ENCODE measurements at regions not wholly inside any gene's neighbourhood (a gene's known extent, or its start where the extent isn't known, plus 50 kb on each side); places are given as distances from the start of the nearest gene placed in this dataset.

DNA sequence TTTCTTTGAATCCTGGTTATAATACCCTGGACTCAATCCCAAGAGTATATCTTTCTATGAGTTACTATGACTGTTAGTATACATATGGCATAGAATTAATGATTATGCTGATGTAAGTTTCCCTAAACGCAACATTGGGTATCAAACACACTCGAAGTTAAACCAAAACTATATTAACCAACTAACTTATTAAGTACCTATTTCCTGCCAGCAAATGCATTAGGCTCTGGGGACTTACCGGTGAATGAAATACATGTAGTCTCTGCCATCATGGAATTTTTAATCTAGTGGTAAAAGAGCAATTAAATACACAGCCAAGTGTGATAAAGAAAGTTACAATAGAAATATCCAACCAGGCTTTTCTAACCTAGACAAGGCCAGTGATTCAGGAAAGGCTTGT lies 193.6 kb upstream of the ADGRL2 start:
- no peak overlapping the region for H2AFZ ChIP-seq (ENCODE audit: low read length)
- no peak overlapping the region for H3K4me3 ChIP-seq (replicated peaks in 1 of 3; ENCODE audit: insufficient read depth in 1 of 3, low read depth in 2 of 3, low read length in 3 of 3)
- peaks cover 41% of the 10 kb centered on the region for H3K9me3 ChIP-seq (ENCODE audit: low read length)
- no peaks in the 10 kb centered on the region for H3K27me3 ChIP-seq (ENCODE audit: control insufficient read depth in 1 of 2, insufficient read depth in 2 of 2, low read length in 2 of 2)
- H4K20me1 ChIP-seq (ENCODE audit: insufficient read depth, low read length): no peaks in the 10 kb centered on the region
- no peak overlapping the region for H3K4me2 ChIP-seq (ENCODE audit: low read depth, low read length)
- TF ChIP-seq EEA1 (CRISPR knock-in tag; IDR thresholded peaks at IDR 0.05; ENCODE audit: borderline replicate concordance) (no peak), ZNF354B (CRISPR knock-in tag; IDR thresholded peaks at IDR 0.05) (no peak), ZNF652 (CRISPR knock-in tag; IDR thresholded peaks at IDR 0.05; ENCODE audit: borderline replicate concordance, low read depth) (no peak), ZNF891 (CRISPR knock-in tag; IDR thresholded peaks at IDR 0.05) (no peak), NPAS2 (CRISPR knock-in tag; IDR thresholded peaks at IDR 0.05; ENCODE audit: borderline replicate concordance) (no peak), ZNF75D (CRISPR knock-in tag; IDR thresholded peaks at IDR 0.05; ENCODE audit: borderline replicate concordance) (no peak)
- DNase-seq (ENCODE audit: low spot score) (no peak), ATAC-seq (no peak), FAIRE-seq (no peak)
- no TSS peak for BruUV-seq (replicated peaks)
- in situ Hi-C loops (cut with HindIII; ENCODE audit: extremely low pct_ligation_motif_present, low pct_unique_long_range_greater_than_20kb): no loop called here
- H3K79me2 ChIP-seq (ENCODE audit: insufficient read depth, low read length): no peaks in the 10 kb centered on the region
- H3K4me1 ChIP-seq (ENCODE audit: insufficient read depth, low read length): no peaks in the 10 kb centered on the region
- intact Hi-C loops (cut with micrococcal nuclease; ENCODE audit: unreplicated experiment): no loop called here
- ChIA-PET POLR2A (no interaction called here), CTCF (ENCODE audit: low intra/inter-chr PET ratio, low total read pairs) (no interaction called here)
- WGBS (ENCODE audit: low lambda C conversion rate): 2% methylated on average over 3 of the region's 3 CpGs
- H3K9ac ChIP-seq (ENCODE audit: insufficient read depth, low read depth, low read length): no peak overlapping the region
- no peaks in the 10 kb centered on the region for H3K36me3 ChIP-seq (replicated peaks in 1 of 2; ENCODE audit: control insufficient read depth in 1 of 2, insufficient read depth in 2 of 2, low read length in 2 of 2)
- no peak overlapping the region for H3K27ac ChIP-seq (ENCODE audit: extremely low read length, insufficient read depth, low read length)

DNA sequence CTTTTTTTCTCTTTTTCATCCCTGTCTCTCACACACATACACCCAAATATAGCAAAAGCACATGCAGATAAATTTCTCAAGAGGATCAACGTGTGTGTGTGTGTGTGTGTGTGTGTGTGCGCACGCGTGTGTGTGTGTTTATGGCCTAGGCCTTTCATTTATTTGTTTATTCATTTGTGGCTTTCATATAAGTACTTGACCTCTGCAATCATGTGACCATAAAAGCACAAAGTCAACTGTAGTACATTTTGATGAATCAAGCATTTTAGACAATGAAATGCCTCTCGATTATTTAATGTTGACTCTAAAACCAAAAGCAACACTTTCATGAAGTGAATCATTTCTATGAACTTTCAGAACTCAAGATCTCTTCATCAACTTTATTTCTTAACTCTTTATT lies 194.1 kb upstream of the ADGRL2 start:
- intact Hi-C loops (cut with micrococcal nuclease; ENCODE audit: unreplicated experiment): no loop called here
- no TSS peak for BruUV-seq (replicated peaks)
- FAIRE-seq: no peak
- Histone ChIP-seq H2AFZ (ENCODE audit: low read length) (no peak overlapping the region), H3K27ac (ENCODE audit: extremely low read length, insufficient read depth, low read length) (no peak overlapping the region), H3K27me3 (ENCODE audit: control insufficient read depth in 1 of 2, insufficient read depth in 2 of 2, low read length in 2 of 2) (no peaks in the 10 kb centered on the region), H3K9me3 (ENCODE audit: low read length) (peaks cover 36% of the 10 kb centered on the region), H3K79me2 (ENCODE audit: insufficient read depth, low read length) (no peaks in the 10 kb centered on the region), H3K4me1 (ENCODE audit: insufficient read depth, low read length) (no peaks in the 10 kb centered on the region), H3K4me2 (ENCODE audit: low read depth, low read length) (no peak overlapping the region), H3K4me3 (replicated peaks in 1 of 3; ENCODE audit: insufficient read depth in 1 of 3, low read depth in 2 of 3, low read length in 3 of 3) (no peak overlapping the region), H4K20me1 (ENCODE audit: insufficient read depth, low read length) (no peaks in the 10 kb centered on the region), H3K9ac (ENCODE audit: insufficient read depth, low read depth, low read length) (no peak overlapping the region), H3K36me3 (replicated peaks in 1 of 2; ENCODE audit: control insufficient read depth in 1 of 2, insufficient read depth in 2 of 2, low read length in 2 of 2) (no peaks in the 10 kb centered on the region)
- ChIA-PET CTCF (ENCODE audit: low intra/inter-chr PET ratio, low total read pairs) (no interaction called here), POLR2A (no interaction called here)
- WGBS (ENCODE audit: low lambda C conversion rate): 46% methylated on average over 5 of the region's 5 CpGs
- no peak for DNase-seq (ENCODE audit: low spot score)
- in situ Hi-C loops (cut with HindIII; ENCODE audit: extremely low pct_ligation_motif_present, low pct_unique_long_range_greater_than_20kb): no loop called here
- no peak for ATAC-seq
- TF ChIP-seq, protein P1, sequence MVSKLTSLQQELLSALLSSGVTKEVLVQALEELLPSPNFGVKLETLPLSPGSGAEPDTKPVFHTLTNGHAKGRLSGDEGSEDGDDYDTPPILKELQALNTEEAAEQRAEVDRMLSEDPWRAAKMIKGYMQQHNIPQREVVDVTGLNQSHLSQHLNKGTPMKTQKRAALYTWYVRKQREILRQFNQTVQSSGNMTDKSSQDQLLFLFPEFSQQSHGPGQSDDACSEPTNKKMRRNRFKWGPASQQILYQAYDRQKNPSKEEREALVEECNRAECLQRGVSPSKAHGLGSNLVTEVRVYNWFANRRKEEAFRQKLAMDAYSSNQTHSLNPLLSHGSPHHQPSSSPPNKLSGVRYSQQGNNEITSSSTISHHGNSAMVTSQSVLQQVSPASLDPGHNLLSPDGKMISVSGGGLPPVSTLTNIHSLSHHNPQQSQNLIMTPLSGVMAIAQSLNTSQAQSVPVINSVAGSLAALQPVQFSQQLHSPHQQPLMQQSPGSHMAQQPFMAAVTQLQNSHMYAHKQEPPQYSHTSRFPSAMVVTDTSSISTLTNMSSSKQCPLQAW (CRISPR knock-in tag; IDR thresholded peaks at IDR 0.05): no peak
- no peak for TF ChIP-seq GLI4 (CRISPR knock-in tag; IDR thresholded peaks at IDR 0.05; ENCODE audit: borderline replicate concordance)
- TF ChIP-seq, protein P2, sequence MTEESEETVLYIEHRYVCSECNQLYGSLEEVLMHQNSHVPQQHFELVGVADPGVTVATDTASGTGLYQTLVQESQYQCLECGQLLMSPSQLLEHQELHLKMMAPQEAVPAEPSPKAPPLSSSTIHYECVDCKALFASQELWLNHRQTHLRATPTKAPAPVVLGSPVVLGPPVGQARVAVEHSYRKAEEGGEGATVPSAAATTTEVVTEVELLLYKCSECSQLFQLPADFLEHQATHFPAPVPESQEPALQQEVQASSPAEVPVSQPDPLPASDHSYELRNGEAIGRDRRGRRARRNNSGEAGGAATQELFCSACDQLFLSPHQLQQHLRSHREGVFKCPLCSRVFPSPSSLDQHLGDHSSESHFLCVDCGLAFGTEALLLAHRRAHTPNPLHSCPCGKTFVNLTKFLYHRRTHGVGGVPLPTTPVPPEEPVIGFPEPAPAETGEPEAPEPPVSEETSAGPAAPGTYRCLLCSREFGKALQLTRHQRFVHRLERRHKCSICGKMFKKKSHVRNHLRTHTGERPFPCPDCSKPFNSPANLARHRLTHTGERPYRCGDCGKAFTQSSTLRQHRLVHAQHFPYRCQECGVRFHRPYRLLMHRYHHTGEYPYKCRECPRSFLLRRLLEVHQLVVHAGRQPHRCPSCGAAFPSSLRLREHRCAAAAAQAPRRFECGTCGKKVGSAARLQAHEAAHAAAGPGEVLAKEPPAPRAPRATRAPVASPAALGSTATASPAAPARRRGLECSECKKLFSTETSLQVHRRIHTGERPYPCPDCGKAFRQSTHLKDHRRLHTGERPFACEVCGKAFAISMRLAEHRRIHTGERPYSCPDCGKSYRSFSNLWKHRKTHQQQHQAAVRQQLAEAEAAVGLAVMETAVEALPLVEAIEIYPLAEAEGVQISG (CRISPR knock-in tag; IDR thresholded peaks at IDR 0.05): no peak
- TF ChIP-seq HNF1A (IDR thresholded peaks at IDR 0.05; ENCODE audit: low read depth): no peak
- TF ChIP-seq HNF1A (CRISPR knock-in tag; IDR thresholded peaks at IDR 0.05; ENCODE audit: borderline replicate concordance): no peak

All from HepG2 (cell line).